ENCODE measurements at regions not wholly inside any gene's neighbourhood (a gene's known extent, or its start where the extent isn't known, plus 50 kb on each side); places are given as distances from the start of the nearest gene placed in this dataset.

DNA sequence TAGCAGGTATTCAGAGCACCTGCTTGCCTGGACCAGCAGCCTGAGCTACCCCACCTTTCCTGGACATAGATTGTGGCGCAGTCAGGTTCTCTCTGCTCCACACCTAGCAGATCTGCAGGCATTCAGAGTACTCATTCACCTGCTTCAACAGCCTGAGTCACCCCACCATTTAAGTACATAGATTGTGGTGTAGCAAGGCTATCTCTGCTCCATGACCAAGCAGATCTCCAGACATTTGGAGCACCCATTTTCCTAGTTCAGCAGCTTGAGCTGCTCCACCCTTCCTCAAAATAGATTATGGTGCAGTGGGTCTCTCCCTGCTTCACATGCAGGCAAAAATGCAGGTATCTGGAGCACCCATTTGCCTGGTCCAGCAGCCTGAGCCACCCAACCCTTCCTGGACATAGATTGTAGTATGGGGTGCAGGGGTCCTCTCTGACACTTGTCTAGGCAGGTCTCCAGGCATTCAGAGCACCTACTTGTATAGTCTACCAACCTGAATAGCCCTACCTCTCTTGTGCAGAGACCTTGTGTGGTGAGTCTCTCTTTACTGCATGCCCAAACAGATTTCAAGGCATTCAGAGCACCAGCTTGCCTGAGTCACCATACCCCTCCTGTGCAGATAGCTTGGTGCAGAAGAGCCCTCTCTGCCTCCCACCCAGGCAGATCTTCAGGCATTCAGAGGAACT, 466.0 kb upstream of the THBS1 start:
- WGBS (ENCODE audit: missing lambda C conversion rate) = 100% methylated on average over 1 of the region's 1 CpG
- no peak overlapping the region for H3K4me3 ChIP-seq
- ChIA-PET CTCF (interaction anchor here (0.6 to 0.9 kb wide), 2 partner anchors 296 to 1204 kb away, joined by 4 to 5 read pairs; no protein-coding TSS in a partner anchor), POLR2A (no interaction called here)
- peaks cover 19% of the 10 kb centered on the region; the same call in 2 of the 3 replicates for H3K9me3 ChIP-seq
- TF ChIP-seq MAFK (IDR thresholded peaks at IDR 0.05; ENCODE audit: partially characterized antibody) (no peak), BCL3 (IDR thresholded peaks at IDR 0.05) (no peak), MYC (IDR thresholded peaks at IDR 0.05; ENCODE audit: borderline replicate concordance, low read length) (no peak), RFX5 (IDR thresholded peaks at IDR 0.05) (no peak)
- no peak overlapping the region for H3K27ac ChIP-seq
- H3K4me1 ChIP-seq = no peaks in the 10 kb centered on the region
- DNase-seq (ENCODE audit: low read depth in 1 of 2, low spot score in 1 of 2) (no peak), FAIRE-seq (no peak), ATAC-seq (no peak)
- H3K4me2 ChIP-seq = no peak overlapping the region

GRCh38 chr15:39115379-39116057, 465.4 kb upstream of the THBS1 start:
- peaks cover 19% of the 10 kb centered on the region; the same call in 2 of the 3 replicates for H3K9me3 ChIP-seq
- ChIA-PET POLR2A (no interaction called here), CTCF (no interaction called here)
- no peak for ATAC-seq
- FAIRE-seq = no peak
- H3K4me2 ChIP-seq = no peak overlapping the region
- DNase-seq (ENCODE audit: low read depth in 1 of 2, low spot score in 1 of 2) = no peak
- H3K4me3 ChIP-seq = no peak overlapping the region
- TF ChIP-seq KDM5A (IDR thresholded peaks at IDR 0.05) (no peak), NPAS2 (CRISPR knock-in tag; IDR thresholded peaks at IDR 0.05; ENCODE audit: borderline replicate concordance) (no peak), HOXB5 (CRISPR knock-in tag; IDR thresholded peaks at IDR 0.05) (no peak), MAFK (IDR thresholded peaks at IDR 0.05; ENCODE audit: partially characterized antibody) (no peak), POLR2AphosphoS2 (conservative IDR thresholded peaks at IDR 0.05; ENCODE audit: low read length) (no peak), RNF2 (IDR thresholded peaks at IDR 0.05; ENCODE audit: borderline replicate concordance, low read depth) (no peak), NFE2L2 (conservative IDR thresholded peaks at IDR 0.05; ENCODE audit: low read length) (no peak), PHF8 (IDR thresholded peaks at IDR 0.05; ENCODE audit: borderline replicate concordance, low read depth) (no peak), BHLHE40 (IDR thresholded peaks at IDR 0.05; ENCODE audit: low read depth, low read length) (no peak), HDAC2 (IDR thresholded peaks at IDR 0.05) (no peak), FOSB (CRISPR knock-in tag; IDR thresholded peaks at IDR 0.05) (no peak)
- no CpG with 5 or more reads among the region's 2 CpGs for WGBS (ENCODE audit: missing lambda C conversion rate)
- H3K4me1 ChIP-seq = no peaks in the 10 kb centered on the region
- H3K27ac ChIP-seq = no peak overlapping the region

- no peak overlapping the region for H3K4me3 ChIP-seq
- H3K27ac ChIP-seq = no peak overlapping the region
- no peak for DNase-seq (ENCODE audit: low read depth in 1 of 2, low spot score in 1 of 2)
- 86% methylated on average over 2 of the region's 2 CpGs for WGBS (ENCODE audit: missing lambda C conversion rate)
- TF ChIP-seq HMGXB4 (CRISPR knock-in tag; IDR thresholded peaks at IDR 0.05; ENCODE audit: borderline replicate concordance) (no peak), RARB (CRISPR knock-in tag; IDR thresholded peaks at IDR 0.05) (no peak), NFE2L2 (conservative IDR thresholded peaks at IDR 0.05; ENCODE audit: low read length) (no peak), ESRRA (IDR thresholded peaks at IDR 0.05; ENCODE audit: borderline replicate concordance, low read length) (no peak), EP300 (IDR thresholded peaks at IDR 0.05) (no peak), NPAS2 (CRISPR knock-in tag; IDR thresholded peaks at IDR 0.05; ENCODE audit: borderline replicate concordance) (no peak)
- TF ChIP-seq, protein P1, sequence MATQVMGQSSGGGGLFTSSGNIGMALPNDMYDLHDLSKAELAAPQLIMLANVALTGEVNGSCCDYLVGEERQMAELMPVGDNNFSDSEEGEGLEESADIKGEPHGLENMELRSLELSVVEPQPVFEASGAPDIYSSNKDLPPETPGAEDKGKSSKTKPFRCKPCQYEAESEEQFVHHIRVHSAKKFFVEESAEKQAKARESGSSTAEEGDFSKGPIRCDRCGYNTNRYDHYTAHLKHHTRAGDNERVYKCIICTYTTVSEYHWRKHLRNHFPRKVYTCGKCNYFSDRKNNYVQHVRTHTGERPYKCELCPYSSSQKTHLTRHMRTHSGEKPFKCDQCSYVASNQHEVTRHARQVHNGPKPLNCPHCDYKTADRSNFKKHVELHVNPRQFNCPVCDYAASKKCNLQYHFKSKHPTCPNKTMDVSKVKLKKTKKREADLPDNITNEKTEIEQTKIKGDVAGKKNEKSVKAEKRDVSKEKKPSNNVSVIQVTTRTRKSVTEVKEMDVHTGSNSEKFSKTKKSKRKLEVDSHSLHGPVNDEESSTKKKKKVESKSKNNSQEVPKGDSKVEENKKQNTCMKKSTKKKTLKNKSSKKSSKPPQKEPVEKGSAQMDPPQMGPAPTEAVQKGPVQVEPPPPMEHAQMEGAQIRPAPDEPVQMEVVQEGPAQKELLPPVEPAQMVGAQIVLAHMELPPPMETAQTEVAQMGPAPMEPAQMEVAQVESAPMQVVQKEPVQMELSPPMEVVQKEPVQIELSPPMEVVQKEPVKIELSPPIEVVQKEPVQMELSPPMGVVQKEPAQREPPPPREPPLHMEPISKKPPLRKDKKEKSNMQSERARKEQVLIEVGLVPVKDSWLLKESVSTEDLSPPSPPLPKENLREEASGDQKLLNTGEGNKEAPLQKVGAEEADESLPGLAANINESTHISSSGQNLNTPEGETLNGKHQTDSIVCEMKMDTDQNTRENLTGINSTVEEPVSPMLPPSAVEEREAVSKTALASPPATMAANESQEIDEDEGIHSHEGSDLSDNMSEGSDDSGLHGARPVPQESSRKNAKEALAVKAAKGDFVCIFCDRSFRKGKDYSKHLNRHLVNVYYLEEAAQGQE (IDR thresholded peaks at IDR 0.05) = no peak
- no peaks in the 10 kb centered on the region for H3K4me1 ChIP-seq
- H3K9me3 ChIP-seq = peaks cover 19% of the 10 kb centered on the region; the same call in 2 of the 3 replicates
- no peak for ATAC-seq
- ChIA-PET POLR2A (no interaction called here), CTCF (no interaction called here)
- no peak for FAIRE-seq
- H3K4me2 ChIP-seq = no peak overlapping the region
Measured at GRCh38 chr15:39118510-39118909, 462.4 kb upstream of the THBS1 start.

All from A549 (cell line).